ENCODE measurements at regions not wholly inside any gene's neighbourhood (a gene's known extent, or its start where the extent isn't known, plus 50 kb on each side); places are given as distances from the start of the nearest gene placed in this dataset.

- intact Hi-C loops (cut with DNase I) = no loop called here
- H3K27ac ChIP-seq (replicated peaks in 1 of 4) = no peak overlapping the region
- TF ChIP-seq POLR2AphosphoS5 (IDR thresholded peaks at IDR 0.05) (no peak), CTCF (IDR thresholded peaks at IDR 0.05) (no peak), POLR2A (IDR thresholded peaks at IDR 0.05; ENCODE audit: low read depth) (no peak), EP300 (IDR thresholded peaks at IDR 0.05) (no peak)
- DNase-seq (ENCODE audit: extremely low spot score) = no peak
- no peaks in the 10 kb centered on the region for H3K36me3 ChIP-seq
- WGBS = 90% methylated on average over 3 of the region's 3 CpGs
- H3K9me3 ChIP-seq = no peaks in the 10 kb centered on the region
- no peaks in the 10 kb centered on the region for H3K27me3 ChIP-seq
- no peaks in the 10 kb centered on the region for H3K4me1 ChIP-seq
- H3K4me3 ChIP-seq = no peak overlapping the region
Measured at GRCh38 chr10:84676536-84676935, 348.1 kb downstream of the CCSER2 start.

GRCh38 chr10:84681781-84682180 is 353.4 kb downstream of the CCSER2 start:
- no peaks in the 10 kb centered on the region for H3K4me1 ChIP-seq
- no peaks in the 10 kb centered on the region for H3K27me3 ChIP-seq
- H3K4me3 ChIP-seq = no peak overlapping the region
- intact Hi-C loops (cut with DNase I) = no loop called here
- WGBS = 75% methylated on average over 3 of the region's 3 CpGs
- DNase-seq (ENCODE audit: extremely low spot score) = peak; percentile 66
- no peak overlapping the region for H3K27ac ChIP-seq (replicated peaks in 1 of 4)
- H3K36me3 ChIP-seq = no peaks in the 10 kb centered on the region
- TF ChIP-seq POLR2A (IDR thresholded peaks at IDR 0.05; ENCODE audit: low read depth) = no peak
- TF ChIP-seq EP300 (IDR thresholded peaks at IDR 0.05) = no peak
- no peak for TF ChIP-seq POLR2AphosphoS5 (IDR thresholded peaks at IDR 0.05)
- TF ChIP-seq CTCF (IDR thresholded peaks at IDR 0.05) = no peak
- H3K9me3 ChIP-seq = peaks cover 0 to 3% (median 0%) of the 10 kb centered on the region in 4 donors

GRCh38 chr10:84683550-84683949 is 355.2 kb downstream of the CCSER2 start:
- Histone ChIP-seq H3K4me3 (no peak overlapping the region), H3K27me3 (no peaks in the 10 kb centered on the region), H3K27ac (replicated peaks in 1 of 4) (no peak overlapping the region), H3K9me3 (peaks cover 0 to 3% (median 0%) of the 10 kb centered on the region in 4 donors), H3K4me1 (no peaks in the 10 kb centered on the region), H3K36me3 (no peaks in the 10 kb centered on the region)
- TF ChIP-seq POLR2A (IDR thresholded peaks at IDR 0.05; ENCODE audit: low read depth) = no peak
- TF ChIP-seq EP300 (IDR thresholded peaks at IDR 0.05) = no peak
- no peak for TF ChIP-seq POLR2AphosphoS5 (IDR thresholded peaks at IDR 0.05)
- TF ChIP-seq CTCF (IDR thresholded peaks at IDR 0.05) = no peak
- peak; percentile 75 for DNase-seq (ENCODE audit: extremely low spot score)
- intact Hi-C loops (cut with DNase I) = no loop called here
- WGBS = 80% methylated on average over 2 of the region's 2 CpGs

- intact Hi-C loops (cut with DNase I) = no loop called here
- Histone ChIP-seq H3K36me3 (no peaks in the 10 kb centered on the region), H3K9me3 (peaks cover 0 to 3% (median 0%) of the 10 kb centered on the region in 4 donors), H3K27ac (replicated peaks in 1 of 4) (no peak overlapping the region), H3K4me3 (no peak overlapping the region), H3K4me1 (no peaks in the 10 kb centered on the region), H3K27me3 (no peaks in the 10 kb centered on the region)
- DNase-seq (ENCODE audit: extremely low spot score) = no peak
- TF ChIP-seq CTCF (IDR thresholded peaks at IDR 0.05) = no peak
- no peak for TF ChIP-seq EP300 (IDR thresholded peaks at IDR 0.05)
- no peak for TF ChIP-seq POLR2AphosphoS5 (IDR thresholded peaks at IDR 0.05)
- TF ChIP-seq POLR2A (IDR thresholded peaks at IDR 0.05; ENCODE audit: low read depth) = no peak
- WGBS = 89% methylated on average over 6 of the region's 6 CpGs
Measured at GRCh38 chr10:84683980-84684740, 355.8 kb downstream of the CCSER2 start.
